RPMI7951 (cell line): ENCODE measurements at regions not wholly inside any gene's neighbourhood (a gene's known extent, or its start where the extent isn't known, plus 50 kb on each side); places are given as distances from the start of the nearest gene placed in this dataset.
"Not testable (repeated sequence)": the region's sequence is repeated elsewhere in the genome, so short reads cannot be mapped to it uniquely, and the experiment has no call there.

Experiments
- DNase-seq: peaks from one replicate; pipeline ENCODE4 v3.0.0-alpha.2; 2012; ENCODE audit warnings: low read depth

GRCh38 chr10:50688183-50688582, 51.6 kb upstream of the ASAH2B start:
- DNase-seq = not testable (repeated sequence)

GRCh38 chr10:50684365-50684764, 55.4 kb upstream of the ASAH2B start:
- DNase-seq = not testable (repeated sequence)

GRCh38 chr10:50683198-50683751, 56.5 kb upstream of the ASAH2B start:
- not testable (repeated sequence) for DNase-seq

DNA sequence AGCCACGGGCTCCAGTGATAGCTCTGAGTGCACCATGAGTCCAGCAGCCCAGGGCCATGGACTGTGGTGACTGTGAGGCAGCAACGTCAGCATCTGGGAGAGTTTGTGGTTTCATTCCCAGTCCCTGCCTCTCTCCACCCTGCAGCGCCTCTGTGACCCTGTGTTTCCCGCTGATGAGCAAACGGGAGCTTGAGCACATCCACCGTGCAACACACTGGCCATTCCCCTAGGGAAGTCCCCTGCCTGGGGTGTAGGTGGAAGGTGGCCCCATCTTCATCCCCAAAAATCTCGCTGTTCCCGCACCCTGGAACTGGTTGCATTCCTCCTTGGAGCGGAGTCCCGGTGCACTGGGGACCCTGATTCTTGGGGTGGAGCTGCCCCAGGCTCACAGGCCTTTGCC, 56.9 kb upstream of the SGMS1 start:
- DNase-seq = peak; percentile 40

DNA sequence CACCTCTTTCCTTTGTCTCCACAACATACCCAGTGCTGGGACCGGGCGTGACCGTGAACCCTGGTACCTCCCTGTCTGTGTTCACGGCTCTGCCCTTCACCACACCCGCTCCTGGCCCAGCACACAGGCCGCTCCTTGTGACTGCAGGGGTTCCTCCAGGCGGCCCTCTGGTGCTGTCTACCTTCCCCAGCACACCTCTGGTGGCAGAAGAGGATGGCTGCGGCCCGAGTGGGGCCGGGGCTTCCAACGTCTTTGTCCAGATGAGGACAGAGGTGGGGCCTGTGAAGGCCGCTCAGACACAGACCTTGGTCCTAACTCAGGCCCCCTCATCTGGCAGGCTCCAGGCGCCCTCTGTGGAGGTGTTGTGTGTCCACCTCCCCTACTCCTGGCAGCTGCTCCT, 55.4 kb upstream of the SGMS1 start:
- no peak for DNase-seq

DNA sequence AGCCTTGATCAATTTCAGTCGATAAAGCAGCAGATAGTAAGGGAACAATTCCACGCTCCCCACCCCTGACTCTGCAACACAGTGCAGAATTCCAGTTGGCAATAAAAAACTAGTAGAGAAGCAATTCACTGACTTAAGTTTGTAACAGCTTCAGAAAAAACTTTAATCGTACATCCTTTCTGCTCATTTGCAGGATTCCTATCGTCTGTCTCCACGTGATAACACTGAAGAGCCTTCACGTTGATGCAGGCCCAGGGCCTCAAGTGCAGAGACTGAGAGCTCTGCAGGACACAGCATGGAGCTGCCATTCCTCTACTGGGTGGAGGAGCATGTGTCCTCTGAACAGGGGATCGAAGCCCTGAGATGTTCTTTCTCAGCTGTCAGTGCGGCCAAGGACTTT, 51.8 kb upstream of the SGMS1 start:
- not testable (repeated sequence) for DNase-seq

DNA sequence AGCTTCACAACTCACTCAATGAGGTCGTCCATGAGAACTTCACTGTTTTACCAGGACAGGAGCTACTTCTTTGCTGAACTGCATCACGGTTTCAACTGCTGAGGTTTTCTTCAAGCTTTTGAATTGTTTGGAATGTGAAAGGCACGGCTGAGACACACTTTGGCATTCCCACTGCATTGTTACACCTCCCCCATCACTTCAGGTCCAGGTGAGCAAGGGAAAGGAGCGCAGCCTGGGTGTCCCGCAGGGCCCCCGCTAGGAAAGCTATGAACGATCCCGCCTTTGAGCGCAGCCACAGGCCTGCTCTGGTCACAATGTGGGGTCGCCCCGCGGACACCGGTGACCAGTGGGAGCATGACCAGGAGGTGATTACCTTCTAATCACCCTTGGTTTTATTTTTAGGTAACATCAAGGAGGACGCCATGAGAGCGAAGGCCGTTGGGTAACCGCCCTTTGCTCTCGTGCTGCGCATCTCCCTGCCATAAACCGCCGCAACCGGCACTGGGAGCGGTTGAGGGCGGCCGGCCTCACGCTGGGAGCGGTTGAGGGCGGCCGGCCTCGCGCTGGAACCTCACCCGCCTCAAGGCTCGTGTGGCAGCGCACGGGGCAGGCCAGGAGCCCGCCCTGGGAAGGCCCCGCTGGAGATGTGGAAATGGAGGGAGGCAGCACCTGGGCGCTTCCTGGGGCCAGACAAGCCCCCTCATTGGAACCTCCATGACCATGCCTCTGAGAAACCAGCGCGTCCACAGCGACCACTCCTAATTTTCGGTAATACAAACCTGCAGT, 50.9 kb upstream of the SGMS1 start:
- DNase-seq = no peak
